SH-SY5Y (cell line): ENCODE measurements at regions not wholly inside any gene's neighbourhood (a gene's known extent, or its start where the extent isn't known, plus 50 kb on each side); places are given as distances from the start of the nearest gene placed in this dataset.

ENCODE experiments used
- GATA2 ChIP-seq: IDR thresholded peaks from 2 replicates; pipeline ENCODE4 v1.6.1; 2011; ENCODE audit warnings: mild to moderate bottlenecking, low read depth, low read length
- GATA3 ChIP-seq: IDR thresholded peaks from 2 replicates; pipeline ENCODE4 v1.6.1; 2011; ENCODE audit warnings: low read depth, mild to moderate bottlenecking, low read length, moderate library complexity

DNA sequence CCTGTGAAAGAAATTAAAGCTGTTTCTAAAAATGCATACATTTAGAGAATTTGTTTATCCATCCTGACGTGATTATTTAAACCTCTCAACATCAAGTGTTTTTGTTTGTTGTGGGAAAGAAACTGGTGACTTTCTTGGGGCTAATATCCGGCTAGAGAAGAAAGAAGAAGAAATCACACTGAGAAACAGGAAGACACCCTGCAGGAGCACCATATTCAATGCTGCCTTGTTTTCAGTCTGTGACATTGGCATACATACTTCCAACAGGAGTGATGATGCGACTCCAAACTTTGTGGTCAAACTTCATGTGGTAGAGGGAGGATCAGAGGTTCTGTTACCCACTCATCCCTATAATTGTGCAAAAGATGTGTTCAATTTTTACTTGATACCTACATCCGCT lies 997.6 kb upstream of the CITED2 start:
- TF ChIP-seq GATA2 (no peak), GATA3 (no peak)
